K562 (cell line): ENCODE measurements at regions not wholly inside any gene's neighbourhood (a gene's known extent, or its start where the extent isn't known, plus 50 kb on each side); places are given as distances from the start of the nearest gene placed in this dataset.

Source experiments
- ATAC-seq: fragments of 200-7000 bp; cut with Tn5 transposase; 3 replicates; pipeline ENCODE4 v1.9.1; 2020; ENCODE audit warnings: moderate library complexity
- BruUV-seq: library from RNA; stranded (reverse); fragments of 400-500 nt; replicated peaks from 2 replicates; lab custom pipeline; 2021; lab: Mats Ljungman, UMichigan
- CTCF ChIA-PET: fragments of 300-600 bp; formaldehyde crosslinking; extraction: SDS; loops from one replicate; lab custom pipeline; 2021; ENCODE audit warnings: low intra/inter-chr PET ratio; lab: Yijun Ruan, JAX
- POLR2A ChIA-PET: fragments of 300-600, 350-650 bp; sonication (Branson Sonifier 250); formaldehyde crosslinking; extraction: SDS; loops from one replicate; lab custom pipeline; 2021; ENCODE audit warnings: antibody characterized with exemption, inconsistent platforms; lab: Yijun Ruan, JAX
- DNase-seq, 4 experiments: peaks; one replicate each; pipeline versions ENCODE4 v3.0.0 to v3.0.0-alpha.2; 2011 to 2018; ENCODE audit warnings: low spot score in 3 of 4, mixed read lengths in 3 of 4; ENCODE audit errors: extremely low read depth in 1 of 4
- FAIRE-seq: peaks from 2 replicates; lab custom pipeline; 2011; peaks lifted over from hg19 to GRCh38; lab: Jason Lieb, UNC
- H2AFZ ChIP-seq: 2 replicates; pipeline ENCODE4 v1.6.0; 2011; ENCODE audit warnings: low read depth, low read length, control low read depth, inconsistent platforms
- H3K27ac ChIP-seq: fragments of 200-600 bp; 3 replicates; pipeline ENCODE4 v1.8.0; 2011; ENCODE audit warnings: low read depth, mild to moderate bottlenecking, control low read depth, inconsistent platforms, low read length, moderate library complexity, mixed read lengths; ENCODE audit errors: extremely low read depth
- H3K27me3 ChIP-seq, 2 experiments: fragments of 300-600 bp in 1 of 2; 2 replicates in 1 of 2; 3 replicates in 1 of 2; pipeline versions ENCODE4 v1.6.0 to v1.8.0; 2011; ENCODE audit warnings: inconsistent platforms in 2 of 2, low read length in 2 of 2, mild to moderate bottlenecking in 1 of 2, mixed read lengths in 1 of 2, moderate library complexity in 1 of 2; ENCODE audit not compliant: control insufficient read depth in 2 of 2, insufficient read depth in 2 of 2
- H3K36me3 ChIP-seq: fragments of 300-600 bp; 3 replicates; pipeline ENCODE4 v1.8.0; 2011; ENCODE audit warnings: mild to moderate bottlenecking, low read length, inconsistent platforms; ENCODE audit not compliant: control insufficient read depth, insufficient read depth
- H3K4me1 ChIP-seq, 2 experiments: fragments of 200-600 bp in 1 of 2; replicated peaks in 1 of 2; 2 replicates in 1 of 2; 3 replicates in 1 of 2; pipeline versions ENCODE4 v1.5.1 to v1.8.0; 2011; ENCODE audit warnings: inconsistent platforms in 2 of 2, low read length in 2 of 2, mild to moderate bottlenecking in 1 of 2, mixed read lengths in 1 of 2, moderate library complexity in 1 of 2; ENCODE audit not compliant: control insufficient read depth in 2 of 2, insufficient read depth in 2 of 2
- H3K4me2 ChIP-seq: 2 replicates; pipeline ENCODE4 v1.6.1; 2011; ENCODE audit warnings: low read length, control low read depth, inconsistent platforms, mixed read lengths; ENCODE audit not compliant: insufficient read depth
- H3K4me3 ChIP-seq: fragments of 200-600 bp; sonication (generic), shearing (Covaris generic); 2 replicates; pipeline ENCODE4 v1.5.1; 2016; ENCODE audit warnings: control low read depth, inconsistent platforms
- H3K79me2 ChIP-seq: fragments of 200-600 bp; 3 replicates; pipeline ENCODE4 v1.8.0; 2011; ENCODE audit warnings: low read length, inconsistent platforms; ENCODE audit not compliant: control insufficient read depth, insufficient read depth
- H3K9ac ChIP-seq, 2 experiments: 2 replicates each; pipeline versions ENCODE4 v1.6.0 to v1.6.1; 2011; ENCODE audit warnings: low read depth in 2 of 2, low read length in 2 of 2, control low read depth in 1 of 2, inconsistent platforms in 1 of 2, mild to moderate bottlenecking in 1 of 2, mixed read lengths in 1 of 2; ENCODE audit not compliant: insufficient read depth in 1 of 2
- H3K9me1 ChIP-seq: one replicate; pipeline ENCODE4 v1.6.0; 2011; ENCODE audit warnings: inconsistent platforms, mild to moderate bottlenecking, low read length, moderate library complexity; ENCODE audit not compliant: control insufficient read depth, insufficient read depth
- H3K9me3 ChIP-seq: replicated peaks from 2 replicates; pipeline ENCODE4 v1.5.1; 2011; ENCODE audit warnings: low read depth, low read length, inconsistent platforms; ENCODE audit not compliant: control insufficient read depth, insufficient read depth
- H4K20me1 ChIP-seq: replicated peaks from 2 replicates; pipeline ENCODE4 v1.6.1; 2011; ENCODE audit warnings: low read length, inconsistent platforms, mixed read lengths; ENCODE audit not compliant: control insufficient read depth, insufficient read depth
- MBD2 ChIP-seq: sonication (generic); IDR thresholded peaks from 2 replicates; pipeline ENCODE4 v1.6.1; 2016; ENCODE audit warnings: low read depth, borderline replicate concordance
- RHOXF2B ChIP-seq: fragments of 250-450 bp; sonication (Bioruptor Pico); conservative IDR thresholded peaks from 2 replicates; pipeline ENCODE4 v1.5.1; 2021
- SMARCC2 ChIP-seq: fragments of 450-650 bp; IDR thresholded peaks from 2 replicates; pipeline ENCODE4 v1.6.1; 2017; ENCODE audit warnings: antibody characterized with exemption, moderate library complexity, mild to moderate bottlenecking, low read depth
- SOX6 ChIP-seq: fragments of 450-650 bp; IDR thresholded peaks from 2 replicates; pipeline ENCODE4 v1.6.1; 2014; ENCODE audit warnings: mild to moderate bottlenecking
- WGBS: fragments of 100-300 bp; shearing (Covaris generic); methylation state at CpG from one replicate; pipeline ENCODE4 v1.1.6; 2016; ENCODE audit warnings: low coverage, mixed read lengths; ENCODE audit not compliant: insufficient coverage; ENCODE audit errors: missing lambda C conversion rate; 5-methylcytosine and 5-hydroxymethylcytosine counted together
- in situ Hi-C: fragments of 300-500 bp; cut with MboI; formaldehyde crosslinking; loops from 4 replicates; pipeline ENCODE4 v1.15.0; 2018; ENCODE audit warnings: inconsistent platforms, mixed read lengths
- intact Hi-C: fragments of 100-400 bp; cut with micrococcal nuclease; formaldehyde crosslinking; loops from 2 replicates; pipeline ENCODE4 v1.14.2; 2022
- TF ChIP-seq, protein P1 (sequence below): IDR thresholded peaks from 2 replicates; pipeline ENCODE4 v1.6.1; 2012; ENCODE audit warnings: low read depth, low read length, improper control_type of control experiment, borderline replicate concordance

DNA sequence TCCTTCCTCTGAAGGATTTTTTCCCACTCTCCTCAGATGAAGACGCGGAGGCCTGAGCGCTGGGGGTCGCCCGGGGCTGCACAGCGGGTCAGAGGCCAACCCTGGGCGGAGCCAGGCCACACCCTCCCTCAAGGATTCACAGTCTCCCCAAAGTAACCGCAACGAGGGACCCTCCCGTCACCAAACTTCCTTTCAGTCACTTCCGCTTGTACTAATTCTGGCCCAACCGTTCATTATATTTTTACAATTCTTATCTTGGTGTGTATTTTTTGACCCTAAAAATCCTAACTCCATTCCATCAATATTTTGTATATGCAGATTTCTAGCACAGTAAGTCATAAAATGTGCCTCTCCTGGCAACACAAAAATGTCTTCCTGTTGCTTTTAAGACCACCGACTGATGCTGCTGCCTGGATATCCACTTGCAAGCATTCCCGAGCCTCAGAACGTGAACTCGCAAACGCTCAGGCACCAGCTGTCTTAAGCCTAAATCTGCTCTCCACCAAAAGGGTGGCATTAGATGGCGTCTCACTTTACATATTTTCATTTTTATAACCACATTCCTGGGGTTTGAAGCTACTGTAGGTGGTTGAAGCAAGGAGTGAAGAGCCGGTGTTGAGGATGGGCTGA is 128.0 kb downstream of the DLL1 start:
- no peak for FAIRE-seq
- no peaks in the 10 kb centered on the region for H3K79me2 ChIP-seq
- TF ChIP-seq MBD2 = no peak
- TF ChIP-seq RHOXF2B = no peak
- no peak for TF ChIP-seq SMARCC2
- TF ChIP-seq, protein P1, sequence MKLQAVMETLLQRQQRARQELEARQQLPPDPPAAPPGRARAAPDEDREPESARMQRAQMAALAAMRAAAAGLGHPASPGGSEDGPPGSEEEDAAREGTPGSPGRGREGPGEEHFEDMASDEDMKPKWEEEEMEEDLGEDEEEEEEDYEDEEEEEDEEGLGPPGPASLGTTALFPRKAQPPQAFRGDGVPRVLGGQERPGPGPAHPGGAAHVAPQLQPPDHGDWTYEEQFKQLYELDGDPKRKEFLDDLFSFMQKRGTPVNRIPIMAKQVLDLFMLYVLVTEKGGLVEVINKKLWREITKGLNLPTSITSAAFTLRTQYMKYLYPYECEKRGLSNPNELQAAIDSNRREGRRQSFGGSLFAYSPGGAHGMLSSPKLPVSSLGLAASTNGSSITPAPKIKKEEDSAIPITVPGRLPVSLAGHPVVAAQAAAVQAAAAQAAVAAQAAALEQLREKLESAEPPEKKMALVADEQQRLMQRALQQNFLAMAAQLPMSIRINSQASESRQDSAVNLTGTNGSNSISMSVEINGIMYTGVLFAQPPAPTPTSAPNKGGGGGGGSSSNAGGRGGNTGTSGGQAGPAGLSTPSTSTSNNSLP = no peak
- no peak for TF ChIP-seq SOX6
- CTCF ChIA-PET = no interaction called here
- H3K27ac ChIP-seq = no peak overlapping the region
- no TSS peak for BruUV-seq
- no peaks in the 10 kb centered on the region for H4K20me1 ChIP-seq
- ATAC-seq = no peak
- 7% methylated on average over 19 of the region's 19 CpGs for WGBS
- no peaks in the 10 kb centered on the region for H3K9me1 ChIP-seq
- POLR2A ChIA-PET = no interaction called here
- H3K36me3 ChIP-seq = no peaks in the 10 kb centered on the region
- no peak overlapping the region for H3K4me2 ChIP-seq
- in situ Hi-C loops (no loop called here), intact Hi-C loops (no loop called here)
- peaks cover 0 to 31% of the 10 kb centered on the region in 2 experiments; a peak in 2 of 5 replicates for H3K27me3 ChIP-seq
- peaks cover 0 to 19% of the 10 kb centered on the region in 2 experiments; a peak in 2 of 5 replicates for H3K4me1 ChIP-seq
- H2AFZ ChIP-seq = no peak overlapping the region
- H3K9ac ChIP-seq = no peak overlapping the region
- DNase-seq = no peak
- H3K9me3 ChIP-seq = peaks cover 5% of the 10 kb centered on the region; the same call in 1 of the 2 replicates
- H3K4me3 ChIP-seq = no peak overlapping the region
